K562 (cell line): ENCODE measurements at regions not wholly inside any gene's neighbourhood (a gene's known extent, or its start where the extent isn't known, plus 50 kb on each side); places are given as distances from the start of the nearest gene placed in this dataset.

Experiments
- CTCF ChIP-seq, 3 experiments: IDR thresholded peaks in 2 of 3; conservative IDR thresholded peaks in 1 of 3; 2 replicates each; pipeline ENCODE4 v1.5.1; 2011 to 2012; ENCODE audit warnings: low read length in 3 of 3, mild to moderate bottlenecking in 3 of 3, control low read depth in 2 of 3, improper control_type of control experiment in 1 of 3, inconsistent platforms in 1 of 3, low read depth in 1 of 3, mixed read lengths in 1 of 3, moderate library complexity in 1 of 3; ENCODE audit not compliant: insufficient read depth in 2 of 3
- RAD21 ChIP-seq, 2 experiments: fragments of 250-450 bp in 1 of 2; fragments of 450-650 bp in 1 of 2; sonication (Bioruptor Pico) in 1 of 2; formaldehyde crosslinking in 1 of 2; IDR thresholded peaks in 1 of 2; conservative IDR thresholded peaks in 1 of 2; 2 replicates each; pipeline versions ENCODE4 v1.4.0 to v1.8.0; 2020 to 2022; ENCODE audit warnings: mild to moderate bottlenecking in 2 of 2, moderate library complexity in 1 of 2
- SIRT6 ChIP-seq: IDR thresholded peaks from one replicate; pipeline ENCODE4 v1.6.1; 2012; ENCODE audit warnings: low read depth, mild to moderate bottlenecking, control low read depth, inconsistent platforms, low read length, moderate library complexity
- TAF1 ChIP-seq: IDR thresholded peaks from 2 replicates; pipeline ENCODE4 v1.6.1; 2011; ENCODE audit warnings: mild to moderate bottlenecking, low read length, moderate library complexity; ENCODE audit not compliant: insufficient read depth, control insufficient read depth, severe bottlenecking; ENCODE audit errors: extremely low read depth
- TBP ChIP-seq: optimal IDR thresholded peaks from 2 replicates; pipeline ENCODE3; 2011; ENCODE audit warnings: low read depth, low read length, improper control_type of control experiment
- TCF7 ChIP-seq: sonication (generic); IDR thresholded peaks from 2 replicates; pipeline ENCODE4 v1.6.1; 2016; ENCODE audit warnings: antibody characterized with exemption, borderline replicate concordance
- U2AF1 ChIP-seq: fragments of 200-400 bp; formaldehyde crosslinking; optimal IDR thresholded peaks from 2 replicates; pipeline ENCODE3; 2017; ENCODE audit warnings: mild to moderate bottlenecking, low read depth, low read length, moderate library complexity
- U2AF2 ChIP-seq: fragments of 200-400 bp; formaldehyde crosslinking; optimal IDR thresholded peaks from 2 replicates; pipeline ENCODE3; 2017; ENCODE audit warnings: low read depth, mild to moderate bottlenecking, low read length
- ZNF274 ChIP-seq: IDR thresholded peaks from 2 replicates; pipeline ENCODE4 v1.6.1; 2011; ENCODE audit warnings: low read depth, mild to moderate bottlenecking, low read length, moderate library complexity, borderline replicate concordance

GRCh38 chr5:108556441-108557145 lies 174.7 kb upstream of the FBXL17 start:
- no peak for TF ChIP-seq U2AF1
- TF ChIP-seq CTCF (IDR thresholded peaks at IDR 0.05 in 2 of 3, conservative IDR thresholded peaks at IDR 0.05 in 1 of 3; ENCODE audit: insufficient read depth in 2 of 3, low read depth in 1 of 3, low read length in 3 of 3) = no peak
- TF ChIP-seq TAF1 = no peak
- no peak for TF ChIP-seq RAD21 (CRISPR knock-in tag; conservative IDR thresholded peaks at IDR 0.05 in 1 of 2, IDR thresholded peaks at IDR 0.05 in 1 of 2)
- no peak for TF ChIP-seq U2AF2
- TF ChIP-seq ZNF274 = no peak
- no peak for TF ChIP-seq SIRT6
- TF ChIP-seq TBP = no peak
- TF ChIP-seq TCF7 = no peak
